ENCODE measurements at regions not wholly inside any gene's neighbourhood (a gene's known extent, or its start where the extent isn't known, plus 50 kb on each side); places are given as distances from the start of the nearest gene placed in this dataset.
"Not testable (repeated sequence)": the region's sequence is repeated elsewhere in the genome, so short reads cannot be mapped to it uniquely, and the experiment has no call there.

- no peak for DNase-seq (ENCODE audit: low spot score)
These were observed 404.7 kb upstream of the IRX1 start for GRCh38 chr5:3190930-3191329.

GRCh38 chr5:3190433-3190832, 405.2 kb upstream of the IRX1 start:
- DNase-seq (ENCODE audit: low spot score) = no peak

GRCh38 chr5:3187771-3188425, 407.7 kb upstream of the IRX1 start:
- no peak for DNase-seq (ENCODE audit: low spot score)

GRCh38 chr5:3186736-3187405, 408.8 kb upstream of the IRX1 start:
- DNase-seq (ENCODE audit: low spot score) = no peak

GRCh38 chr5:3186156-3186555, 409.5 kb upstream of the IRX1 start:
- DNase-seq (ENCODE audit: low spot score) = no peak

- DNase-seq (ENCODE audit: low spot score) = no peak
These were observed 410.1 kb upstream of the IRX1 start for GRCh38 chr5:3185488-3185887.

- no peak for DNase-seq (ENCODE audit: low spot score)
These were observed 413.3 kb upstream of the IRX1 start for GRCh38 chr5:3182133-3182876.

GRCh38 chr5:3181671-3182070, 414.0 kb upstream of the IRX1 start:
- no peak for DNase-seq (ENCODE audit: low spot score)

GRCh38 chr5:3180636-3181035, 415.0 kb upstream of the IRX1 start:
- DNase-seq (ENCODE audit: low spot score) = no peak

GRCh38 chr5:3179220-3179619, 416.4 kb upstream of the IRX1 start:
- DNase-seq (ENCODE audit: low spot score) = no peak

- DNase-seq (ENCODE audit: low spot score) = no peak
These were observed 418.3 kb upstream of the IRX1 start for GRCh38 chr5:3177338-3177737.

- DNase-seq (ENCODE audit: low spot score) = no peak
These were observed 420.2 kb upstream of the IRX1 start for GRCh38 chr5:3175416-3175815.

- DNase-seq (ENCODE audit: low spot score) = no peak
These were observed 416.0 kb upstream of the IRX2 start for GRCh38 chr5:3167473-3167872.

GRCh38 chr5:3163626-3164025, 412.1 kb upstream of the IRX2 start:
- no peak for DNase-seq (ENCODE audit: low spot score)

GRCh38 chr5:3161672-3162071, 410.2 kb upstream of the IRX2 start:
- DNase-seq (ENCODE audit: low spot score) = no peak

GRCh38 chr5:3157214-3157613, 405.7 kb upstream of the IRX2 start:
- DNase-seq (ENCODE audit: low spot score) = no peak

GRCh38 chr5:3155717-3156116, 404.2 kb upstream of the IRX2 start:
- DNase-seq (ENCODE audit: low spot score) = no peak

- DNase-seq (ENCODE audit: low spot score) = no peak
These were observed 403.6 kb upstream of the IRX2 start for GRCh38 chr5:3155046-3155445.

- DNase-seq (ENCODE audit: low spot score) = no peak
These were observed 402.4 kb upstream of the IRX2 start for GRCh38 chr5:3153906-3154305.

- DNase-seq (ENCODE audit: low spot score) = no peak
These were observed 401.9 kb upstream of the IRX2 start for GRCh38 chr5:3153226-3153858.

- no peak for DNase-seq (ENCODE audit: low spot score)
These were observed 398.4 kb upstream of the IRX2 start for GRCh38 chr5:3149899-3150298.

GRCh38 chr5:3147405-3147804, 395.9 kb upstream of the IRX2 start:
- DNase-seq (ENCODE audit: low spot score) = not testable (repeated sequence)

- no peak for DNase-seq (ENCODE audit: low spot score)
These were observed 394.2 kb upstream of the IRX2 start for GRCh38 chr5:3145641-3146040.

Data from ecto neural progenitor cell (in vitro differentiated cells).